ENCODE measurements at regions not wholly inside any gene's neighbourhood (a gene's known extent, or its start where the extent isn't known, plus 50 kb on each side); places are given as distances from the start of the nearest gene placed in this dataset.

GRCh38 chr1:5526385-5526750 is 465.9 kb downstream of the NPHP4 start:
- TF ChIP-seq, protein P1, sequence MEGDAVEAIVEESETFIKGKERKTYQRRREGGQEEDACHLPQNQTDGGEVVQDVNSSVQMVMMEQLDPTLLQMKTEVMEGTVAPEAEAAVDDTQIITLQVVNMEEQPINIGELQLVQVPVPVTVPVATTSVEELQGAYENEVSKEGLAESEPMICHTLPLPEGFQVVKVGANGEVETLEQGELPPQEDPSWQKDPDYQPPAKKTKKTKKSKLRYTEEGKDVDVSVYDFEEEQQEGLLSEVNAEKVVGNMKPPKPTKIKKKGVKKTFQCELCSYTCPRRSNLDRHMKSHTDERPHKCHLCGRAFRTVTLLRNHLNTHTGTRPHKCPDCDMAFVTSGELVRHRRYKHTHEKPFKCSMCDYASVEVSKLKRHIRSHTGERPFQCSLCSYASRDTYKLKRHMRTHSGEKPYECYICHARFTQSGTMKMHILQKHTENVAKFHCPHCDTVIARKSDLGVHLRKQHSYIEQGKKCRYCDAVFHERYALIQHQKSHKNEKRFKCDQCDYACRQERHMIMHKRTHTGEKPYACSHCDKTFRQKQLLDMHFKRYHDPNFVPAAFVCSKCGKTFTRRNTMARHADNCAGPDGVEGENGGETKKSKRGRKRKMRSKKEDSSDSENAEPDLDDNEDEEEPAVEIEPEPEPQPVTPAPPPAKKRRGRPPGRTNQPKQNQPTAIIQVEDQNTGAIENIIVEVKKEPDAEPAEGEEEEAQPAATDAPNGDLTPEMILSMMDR (IDR thresholded peaks at IDR 0.05; ENCODE audit: control insufficient read depth, extremely low read depth, insufficient read depth), result no peak
- H3K4me3 ChIP-seq (ENCODE audit: low read depth, low read length), result no peak overlapping the region
- no peak for DNase-seq (ENCODE audit: low read depth)

GRCh38 chr1:5525597-5526384 is 466.4 kb downstream of the NPHP4 start:
- TF ChIP-seq, protein P1 (IDR thresholded peaks at IDR 0.05; ENCODE audit: control insufficient read depth, extremely low read depth, insufficient read depth), result no peak
- H3K4me3 ChIP-seq (ENCODE audit: low read depth, low read length), result no peak overlapping the region
- no peak for DNase-seq (ENCODE audit: low read depth)

DNA sequence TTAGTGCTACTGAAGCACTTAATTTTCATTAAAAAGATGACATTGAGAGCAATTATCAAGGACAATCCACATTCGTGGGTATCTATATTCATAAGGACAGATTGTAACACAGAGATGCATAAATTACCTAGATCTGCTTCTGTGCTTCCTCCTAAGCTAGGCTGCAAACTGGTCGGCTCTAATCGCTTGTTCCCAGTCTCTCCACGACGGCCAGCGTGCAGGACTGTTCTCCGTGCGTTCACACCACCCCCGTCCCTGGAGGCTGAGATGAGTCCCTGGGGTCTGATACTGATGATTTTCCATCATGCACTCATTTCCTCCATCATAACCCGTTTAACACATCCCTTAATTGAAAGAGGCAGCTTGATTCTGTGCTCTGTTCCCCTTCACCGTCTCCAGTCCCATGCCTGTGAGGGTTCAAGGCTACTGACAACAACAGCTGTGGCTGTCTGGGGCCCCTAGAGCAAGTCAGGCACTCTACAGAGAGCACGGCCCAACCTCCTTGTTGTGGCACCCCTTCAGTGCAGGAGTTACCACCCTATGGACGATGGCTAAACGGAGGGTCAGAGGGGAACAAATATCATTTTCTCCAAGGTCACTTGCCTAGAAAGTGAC is 469.6 kb downstream of the NPHP4 start:
- TF ChIP-seq, protein P1 (IDR thresholded peaks at IDR 0.05; ENCODE audit: control insufficient read depth, extremely low read depth, insufficient read depth), result no peak
- DNase-seq (ENCODE audit: low read depth), result no peak

DNA sequence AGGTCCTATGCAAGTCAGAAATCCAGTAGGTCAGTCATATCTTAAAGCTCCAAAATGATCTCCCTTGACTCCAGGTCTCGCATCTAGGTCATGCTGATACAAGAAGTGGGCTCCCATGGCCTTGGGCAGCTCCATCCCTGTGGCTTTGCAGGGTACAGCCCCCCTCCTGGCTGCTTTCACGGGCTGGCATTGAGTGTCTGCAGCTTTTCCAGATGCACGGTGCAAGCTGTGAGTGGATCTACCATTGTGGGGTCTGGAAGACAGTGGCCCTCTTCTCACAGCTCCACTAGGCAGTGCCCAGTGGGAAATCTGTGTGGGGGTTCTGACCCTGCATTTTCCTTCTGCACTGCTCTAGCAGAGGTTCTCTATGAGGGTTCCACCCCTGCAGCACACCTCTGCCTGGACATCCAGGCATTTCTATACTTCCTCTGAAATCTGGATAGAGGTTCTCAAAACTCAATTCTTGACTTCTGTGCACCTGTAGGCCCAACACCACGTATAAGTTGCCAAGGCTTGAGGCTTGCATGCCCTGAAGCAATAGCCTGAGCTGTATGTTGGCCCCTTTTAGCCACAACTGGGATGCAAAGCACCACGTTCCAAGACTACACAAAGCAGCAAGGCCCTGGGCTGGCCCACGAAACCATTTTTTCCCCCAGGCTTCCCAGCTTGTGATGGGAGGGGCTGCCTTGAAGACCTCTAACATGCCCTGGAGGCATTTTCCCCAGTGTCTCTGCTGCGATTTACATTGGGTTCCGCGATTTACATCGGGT is 472.7 kb downstream of the NPHP4 start:
- no peak overlapping the region for H3K4me3 ChIP-seq (ENCODE audit: low read depth, low read length)
- no peak for DNase-seq (ENCODE audit: low read depth)
- TF ChIP-seq, protein P1 (IDR thresholded peaks at IDR 0.05; ENCODE audit: control insufficient read depth, extremely low read depth, insufficient read depth), result no peak

More for the DNA sequence above, 469.6 kb downstream of the NPHP4 start:
- H3K4me3 ChIP-seq (ENCODE audit: low read depth, low read length), result no peak overlapping the region

DNA sequence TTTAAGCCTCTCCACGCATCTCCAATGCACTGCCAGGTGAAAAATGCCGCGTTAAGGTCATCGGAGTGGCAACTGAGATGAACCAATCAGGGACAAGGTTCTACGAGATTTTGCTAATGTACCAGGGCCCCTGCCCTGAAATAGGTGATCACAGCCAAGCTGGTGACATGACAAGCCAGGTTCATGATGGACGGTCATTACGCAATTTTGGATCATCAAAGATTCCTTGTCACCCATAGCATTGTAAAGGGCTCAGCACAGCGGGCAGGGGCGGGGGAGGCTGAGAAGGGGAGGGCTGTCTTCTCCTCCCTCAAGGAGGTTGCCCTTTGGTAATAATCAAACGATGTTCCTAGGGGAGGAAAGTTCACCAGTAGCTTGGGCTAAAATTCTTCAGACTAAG is 475.5 kb downstream of the NPHP4 start:
- no peak overlapping the region for H3K4me3 ChIP-seq (ENCODE audit: low read depth, low read length)
- TF ChIP-seq, protein P1 (IDR thresholded peaks at IDR 0.05; ENCODE audit: control insufficient read depth, extremely low read depth, insufficient read depth), result no peak
- no peak for DNase-seq (ENCODE audit: low read depth)

DNA sequence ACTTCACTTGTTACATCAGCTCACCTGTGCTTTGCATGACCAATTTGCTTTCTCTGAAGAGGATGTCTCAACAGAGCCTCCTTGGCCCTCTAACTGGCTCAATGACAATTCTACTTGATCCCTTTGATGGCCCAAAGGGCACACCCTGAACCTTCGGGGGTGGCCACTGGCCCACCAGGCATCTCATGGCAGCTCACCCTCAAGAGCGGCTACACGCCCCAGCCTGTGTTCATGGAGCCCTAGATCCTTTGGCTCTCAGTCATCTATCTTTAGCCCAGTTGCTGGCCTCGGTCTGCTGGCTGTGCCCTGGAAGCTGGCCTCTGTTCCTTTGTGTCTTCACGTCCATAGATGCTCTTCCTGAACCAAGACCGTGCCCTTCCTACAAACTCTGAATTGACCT is 476.7 kb downstream of the NPHP4 start:
- TF ChIP-seq, protein P1 (IDR thresholded peaks at IDR 0.05; ENCODE audit: control insufficient read depth, extremely low read depth, insufficient read depth), result no peak
- no peak overlapping the region for H3K4me3 ChIP-seq (ENCODE audit: low read depth, low read length)
- no peak for DNase-seq (ENCODE audit: low read depth)
